ENCODE measurements at regions not wholly inside any gene's neighbourhood (a gene's known extent, or its start where the extent isn't known, plus 50 kb on each side); places are given as distances from the start of the nearest gene placed in this dataset.
"Not testable (repeated sequence)": the region's sequence is repeated elsewhere in the genome, so short reads cannot be mapped to it uniquely, and the experiment has no call there.

DNA sequence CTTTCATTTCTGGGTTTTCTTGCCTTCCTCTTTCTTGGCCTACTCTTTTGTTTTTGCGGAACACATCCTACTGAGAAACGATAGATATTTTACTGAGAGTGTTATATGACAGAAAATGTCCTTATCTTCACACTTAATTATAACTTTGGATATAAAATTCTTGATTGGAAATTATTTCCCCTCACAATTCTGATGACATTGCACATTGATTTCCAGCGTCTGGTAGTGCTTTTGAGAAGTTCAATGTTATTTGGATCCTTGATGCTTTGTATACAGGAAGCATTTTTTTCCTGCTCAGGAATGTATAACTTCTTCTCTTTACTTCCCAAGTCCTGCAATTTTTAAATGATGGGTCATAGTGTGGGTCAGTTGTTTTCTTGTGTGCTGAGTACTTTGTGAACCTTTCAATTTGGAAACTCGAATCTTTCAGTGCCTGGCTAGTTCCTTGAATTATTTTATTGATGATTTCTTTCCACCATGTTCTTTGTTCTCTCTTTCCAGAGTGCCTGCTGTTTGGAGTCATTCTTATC, 183.9 kb downstream of the PDCD6IP start:
- H3K9me1 ChIP-seq (ENCODE audit: control insufficient read depth, extremely low read depth, insufficient read depth, low read length), result no peaks in the 10 kb centered on the region
- H2AFZ ChIP-seq (ENCODE audit: control insufficient read depth, low read length), result no peak overlapping the region
- no peak overlapping the region for H3K9ac ChIP-seq (ENCODE audit: control insufficient read depth, extremely low read depth, insufficient read depth, low read length)
- dilution Hi-C loops (cut with MboI; ENCODE audit: extremely low pct_ligation_motif_present, low sequenced_read_pairs), result no loop called here
- no peaks in the 10 kb centered on the region for H3K79me2 ChIP-seq (ENCODE audit: control insufficient read depth, insufficient read depth, low read length)
- H3K4me3 ChIP-seq (ENCODE audit: control insufficient read depth in 2 of 3, extremely low read depth in 1 of 3, insufficient read depth in 2 of 3, low read depth in 1 of 3, low read length in 3 of 3), result no peak overlapping the region
- H3K27ac ChIP-seq (ENCODE audit: control insufficient read depth, insufficient read depth, low read length), result no peak overlapping the region
- no peak for TF ChIP-seq EZH2 (IDR thresholded peaks at IDR 0.05; ENCODE audit: low read length)
- TF ChIP-seq CTCF (optimal IDR thresholded peaks at IDR 0.05 in 1 of 3, IDR thresholded peaks at IDR 0.05 in 1 of 3, conservative IDR thresholded peaks at IDR 0.05 in 1 of 3; ENCODE audit: extremely low read depth in 1 of 3, insufficient read depth in 2 of 3, low read length in 3 of 3), result no peak
- no peaks in the 10 kb centered on the region for H3K4me1 ChIP-seq (ENCODE audit: control insufficient read depth, extremely low read depth, insufficient read depth, low read length)
- no peaks in the 10 kb centered on the region for H3K27me3 ChIP-seq (ENCODE audit: control insufficient read depth, extremely low read depth, insufficient read depth, low read length)
- H3K4me2 ChIP-seq (ENCODE audit: control insufficient read depth, extremely low read depth, insufficient read depth, low read depth, low read length), result no peak overlapping the region
- DNase-seq (ENCODE audit: low read depth, low spot score) (no peak), FAIRE-seq (no peak)
- H3K9me3 ChIP-seq (ENCODE audit: control insufficient read depth, low read depth, low read length), result no peaks in the 10 kb centered on the region
- H4K20me1 ChIP-seq (ENCODE audit: control insufficient read depth, extremely low read depth, insufficient read depth, low read length), result no peaks in the 10 kb centered on the region
- no peaks in the 10 kb centered on the region for H3K36me3 ChIP-seq (ENCODE audit: control insufficient read depth in 2 of 2, extremely low read depth in 1 of 2, insufficient read depth in 2 of 2, low read length in 2 of 2)

- H3K9ac ChIP-seq (ENCODE audit: control insufficient read depth, extremely low read depth, insufficient read depth, low read length); H4K20me1 ChIP-seq (ENCODE audit: control insufficient read depth, extremely low read depth, insufficient read depth, low read length); H3K4me2 ChIP-seq (ENCODE audit: control insufficient read depth, extremely low read depth, insufficient read depth, low read depth, low read length); H3K27me3 ChIP-seq (ENCODE audit: control insufficient read depth, extremely low read depth, insufficient read depth, low read length); H3K4me3 ChIP-seq (ENCODE audit: control insufficient read depth in 2 of 3, extremely low read depth in 1 of 3, insufficient read depth in 2 of 3, low read depth in 1 of 3, low read length in 3 of 3); H3K27ac ChIP-seq (ENCODE audit: control insufficient read depth, insufficient read depth, low read length); H2AFZ ChIP-seq (ENCODE audit: control insufficient read depth, low read length); DNase-seq (ENCODE audit: low read depth, low spot score); H3K9me3 ChIP-seq (ENCODE audit: control insufficient read depth, low read depth, low read length); H3K36me3 ChIP-seq (ENCODE audit: control insufficient read depth in 2 of 2, extremely low read depth in 1 of 2, insufficient read depth in 2 of 2, low read length in 2 of 2); H3K79me2 ChIP-seq (ENCODE audit: control insufficient read depth, insufficient read depth, low read length); FAIRE-seq; H3K9me1 ChIP-seq (ENCODE audit: control insufficient read depth, extremely low read depth, insufficient read depth, low read length); H3K4me1 ChIP-seq (ENCODE audit: control insufficient read depth, extremely low read depth, insufficient read depth, low read length); dilution Hi-C loops (cut with MboI; ENCODE audit: extremely low pct_ligation_motif_present, low sequenced_read_pairs): not testable (repeated sequence)
Measured at GRCh38 chr3:33982949-33983348, 184.5 kb downstream of the PDCD6IP start.

DNA sequence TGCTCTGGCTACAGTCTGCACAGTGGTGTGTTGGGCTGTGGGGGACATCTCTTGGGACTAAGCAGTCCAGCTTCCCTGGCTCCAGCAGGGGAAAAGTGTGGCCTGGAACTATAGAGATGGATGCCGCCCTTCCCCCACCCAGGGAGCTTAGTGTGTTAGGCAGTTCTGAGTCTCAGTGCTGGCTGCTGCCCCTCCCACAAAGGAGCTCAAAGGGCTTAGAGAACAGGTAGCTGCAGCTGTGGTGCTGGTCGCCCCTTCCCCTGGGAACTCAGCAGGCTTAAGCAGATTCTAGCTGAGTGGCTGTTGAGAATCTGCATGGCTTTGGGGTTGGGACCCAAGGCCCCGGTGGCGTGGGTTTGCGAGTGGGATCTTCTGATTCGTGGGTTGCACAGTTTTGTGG, 190.8 kb downstream of the PDCD6IP start:
- TF ChIP-seq EZH2 (IDR thresholded peaks at IDR 0.05; ENCODE audit: low read length) (no peak), CTCF (optimal IDR thresholded peaks at IDR 0.05 in 1 of 3, IDR thresholded peaks at IDR 0.05 in 1 of 3, conservative IDR thresholded peaks at IDR 0.05 in 1 of 3; ENCODE audit: extremely low read depth in 1 of 3, insufficient read depth in 2 of 3, low read length in 3 of 3) (no peak)
- Histone ChIP-seq H3K9me1 (ENCODE audit: control insufficient read depth, extremely low read depth, insufficient read depth, low read length) (no peaks in the 10 kb centered on the region), H3K4me2 (ENCODE audit: control insufficient read depth, extremely low read depth, insufficient read depth, low read depth, low read length) (no peak overlapping the region), H3K36me3 (ENCODE audit: control insufficient read depth in 2 of 2, extremely low read depth in 1 of 2, insufficient read depth in 2 of 2, low read length in 2 of 2) (no peaks in the 10 kb centered on the region), H3K4me1 (ENCODE audit: control insufficient read depth, extremely low read depth, insufficient read depth, low read length) (no peaks in the 10 kb centered on the region), H3K27me3 (ENCODE audit: control insufficient read depth, extremely low read depth, insufficient read depth, low read length) (no peaks in the 10 kb centered on the region), H3K9me3 (ENCODE audit: control insufficient read depth, low read depth, low read length) (no peaks in the 10 kb centered on the region), H3K79me2 (ENCODE audit: control insufficient read depth, insufficient read depth, low read length) (no peaks in the 10 kb centered on the region), H3K27ac (ENCODE audit: control insufficient read depth, insufficient read depth, low read length) (no peak overlapping the region), H3K4me3 (ENCODE audit: control insufficient read depth in 2 of 3, extremely low read depth in 1 of 3, insufficient read depth in 2 of 3, low read depth in 1 of 3, low read length in 3 of 3) (no peak overlapping the region), H2AFZ (ENCODE audit: control insufficient read depth, low read length) (no peak overlapping the region), H4K20me1 (ENCODE audit: control insufficient read depth, extremely low read depth, insufficient read depth, low read length) (no peaks in the 10 kb centered on the region), H3K9ac (ENCODE audit: control insufficient read depth, extremely low read depth, insufficient read depth, low read length) (no peak overlapping the region)
- dilution Hi-C loops (cut with MboI; ENCODE audit: extremely low pct_ligation_motif_present, low sequenced_read_pairs), result no loop called here
- FAIRE-seq (no peak), DNase-seq (ENCODE audit: low read depth, low spot score) (no peak)

Measured in keratinocyte (primary cell).